GM19239 (cell line): ENCODE measurements at regions not wholly inside any gene's neighbourhood (a gene's known extent, or its start where the extent isn't known, plus 50 kb on each side); places are given as distances from the start of the nearest gene placed in this dataset.

Experiments used
- DNase-seq: peaks from one replicate; pipeline ENCODE4 v3.0.0; 2011; ENCODE audit warnings: low spot score; ENCODE audit not compliant: insufficient read length
- FAIRE-seq: peaks from 2 replicates; lab custom pipeline; 2011; peaks lifted over from hg19 to GRCh38; lab: Jason Lieb, UNC

DNA sequence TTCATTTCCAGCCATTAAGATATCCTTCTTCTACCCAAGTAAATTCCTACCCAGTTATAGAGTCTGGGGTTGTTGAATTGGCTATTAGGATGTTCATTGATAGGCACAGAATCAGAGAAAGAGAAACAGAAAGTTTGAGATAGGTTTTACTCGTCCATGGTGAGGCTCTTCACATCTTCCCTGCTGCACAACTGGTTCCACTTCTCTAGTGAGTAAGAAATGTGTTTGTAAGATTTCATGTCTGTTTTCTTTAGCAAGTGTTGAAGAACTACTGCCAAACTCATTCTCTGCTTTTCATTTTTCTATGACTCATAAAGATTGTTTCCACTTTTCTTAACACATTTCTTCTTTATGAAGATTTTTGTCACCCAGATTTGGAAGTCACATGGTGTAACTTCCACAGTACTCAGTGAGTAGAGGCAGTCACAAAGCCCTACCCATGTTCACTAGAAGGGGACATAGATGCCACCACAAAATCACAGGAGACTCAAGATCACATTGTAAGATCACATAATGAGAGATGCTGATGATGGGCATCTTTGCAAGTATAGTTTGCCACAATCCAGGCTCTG, 152.3 kb downstream of the SNX7 start:
- FAIRE-seq (peak; percentile 11), DNase-seq (no peak)

DNA sequence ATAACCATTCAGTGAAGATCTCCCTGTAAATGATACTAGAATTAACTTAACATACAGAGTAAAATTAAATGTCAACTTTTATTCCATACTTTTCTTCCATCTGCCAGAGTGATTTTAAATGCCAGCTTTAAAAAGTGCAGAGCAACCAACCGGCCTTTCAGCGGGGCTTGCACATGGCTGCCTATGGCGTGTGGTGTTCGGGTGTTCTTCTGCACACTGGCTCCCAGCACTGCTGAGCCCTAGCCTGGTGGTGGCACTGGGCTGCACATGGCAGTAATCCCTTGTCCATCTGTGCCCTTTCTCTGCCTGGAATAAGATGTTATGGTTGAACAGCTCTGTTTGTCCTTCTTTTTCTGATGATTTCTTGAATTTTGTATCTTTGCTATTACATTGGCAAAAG, 156.3 kb downstream of the SNX7 start:
- no peak for DNase-seq
- FAIRE-seq: no peak

- FAIRE-seq (no peak), DNase-seq (no peak)
Measured at GRCh38 chr1:98821379-98821778, 159.9 kb downstream of the SNX7 start.

DNA sequence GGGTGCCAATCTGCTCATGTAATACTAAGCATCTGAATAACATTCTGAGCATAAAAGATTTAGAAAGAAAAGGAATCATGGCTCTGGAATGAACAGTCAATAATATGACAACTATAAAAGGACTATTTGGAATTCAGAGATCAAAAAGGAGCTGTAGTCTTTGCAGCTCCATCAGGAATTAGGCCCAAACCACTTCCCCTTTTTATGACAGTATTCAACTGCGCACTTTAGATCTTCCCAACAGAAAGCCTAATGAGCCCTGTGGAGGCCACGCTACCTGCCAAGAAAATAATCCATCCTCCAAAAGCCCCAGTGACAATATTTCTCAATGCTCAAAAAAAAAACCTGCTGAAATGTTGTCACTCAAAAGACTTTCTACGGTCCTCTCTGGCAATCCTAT, 163.2 kb downstream of the SNX7 start:
- no peak for FAIRE-seq
- DNase-seq: no peak

DNA sequence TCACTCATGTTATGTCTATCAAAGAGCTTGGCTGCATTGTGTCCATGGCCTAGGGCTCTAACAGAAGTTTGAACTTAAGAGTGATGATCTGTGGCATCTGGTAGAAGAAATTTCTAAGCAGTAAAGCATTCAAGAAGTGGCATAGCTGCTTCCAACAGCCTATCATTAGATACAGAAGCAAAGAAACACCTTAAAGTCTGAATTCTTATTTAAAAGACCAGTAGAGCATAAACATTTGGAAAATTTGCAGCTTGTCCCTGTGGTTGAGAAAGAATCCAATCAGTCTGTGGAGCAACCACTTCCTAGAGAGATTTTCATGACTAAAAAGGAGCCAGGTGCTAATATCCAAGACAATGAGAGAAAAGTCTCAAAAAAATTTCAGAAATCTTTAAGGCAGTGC, 165.5 kb downstream of the SNX7 start:
- FAIRE-seq (no peak), DNase-seq (no peak)

DNA sequence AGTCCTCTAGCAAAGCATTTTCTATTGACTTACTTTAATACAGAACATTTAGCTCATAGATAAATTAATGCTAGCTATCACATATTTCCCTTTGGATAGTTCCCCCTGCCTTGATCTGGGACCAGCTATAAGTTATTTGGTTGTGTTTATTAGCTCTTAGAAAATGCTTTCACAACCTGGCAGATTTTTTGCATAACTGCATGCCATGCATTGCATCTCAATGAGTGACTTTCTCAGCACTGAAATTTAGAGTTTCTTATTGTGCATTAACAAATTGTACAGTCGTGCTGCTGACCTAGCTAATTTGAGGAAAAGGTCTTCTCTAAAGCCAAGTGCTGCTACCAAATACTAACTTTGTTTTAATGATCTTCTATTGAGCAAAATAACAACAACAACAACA, 164.8 kb downstream of the PLPPR5 start:
- FAIRE-seq (no peak), DNase-seq (no peak)
